RWPE2 (cell line): ENCODE measurements at regions not wholly inside any gene's neighbourhood (a gene's known extent, or its start where the extent isn't known, plus 50 kb on each side); places are given as distances from the start of the nearest gene placed in this dataset.
A peak's percentile ranks its signal among the peaks of the same experiment; 100 is the strongest.

ENCODE experiments used
- ATAC-seq: fragments of 200-7000 bp; cut with Tn5 transposase; 3 replicates; pipeline ENCODE4 v1.9.1; 2021; ENCODE audit warnings: low read depth
- DNase-seq: peaks from one replicate; pipeline ENCODE4 v3.0.0-alpha.2; 2020; ENCODE audit warnings: low spot score
- H3K27ac ChIP-seq: fragments of 450-650 bp; 2 replicates; pipeline ENCODE4 v1.5.1; 2017; ENCODE audit warnings: mild to moderate bottlenecking; ENCODE audit not compliant: poor library complexity, severe bottlenecking
- H3K27me3 ChIP-seq: fragments of 250-450 bp; sonication (Bioruptor Pico); 2 replicates; pipeline ENCODE4 v1.5.1; 2021; ENCODE audit warnings: mild to moderate bottlenecking, moderate library complexity; ENCODE audit not compliant: insufficient read depth, poor library complexity, severe bottlenecking
- H3K36me3 ChIP-seq: fragments of 250-450 bp; sonication (Bioruptor Pico); 2 replicates; pipeline ENCODE4 v1.5.1; 2020; ENCODE audit warnings: low read depth, mild to moderate bottlenecking, moderate library complexity
- H3K4me1 ChIP-seq: fragments of 250-450 bp; sonication (Bioruptor Pico); 2 replicates; pipeline ENCODE4 v1.5.1; 2021; ENCODE audit warnings: mild to moderate bottlenecking, moderate library complexity; ENCODE audit not compliant: insufficient read depth, poor library complexity, severe bottlenecking
- H3K4me3 ChIP-seq: fragments of 250-450 bp; sonication (Bioruptor Pico); 2 replicates; pipeline ENCODE4 v1.5.1; 2021; ENCODE audit warnings: mild to moderate bottlenecking, moderate library complexity; ENCODE audit not compliant: severe bottlenecking
- H3K9me3 ChIP-seq: fragments of 250-450 bp; sonication (Bioruptor Pico); 2 replicates; pipeline ENCODE4 v1.5.1; 2021; ENCODE audit warnings: mild to moderate bottlenecking, moderate library complexity; ENCODE audit not compliant: severe bottlenecking
- TF ChIP-seq, protein P1 (sequence below): fragments of 450-650 bp; IDR thresholded peaks from one replicate; pipeline ENCODE4 v1.5.1; 2017; ENCODE audit warnings: mild to moderate bottlenecking, moderate library complexity; ENCODE audit not compliant: poor library complexity, severe bottlenecking

DNA sequence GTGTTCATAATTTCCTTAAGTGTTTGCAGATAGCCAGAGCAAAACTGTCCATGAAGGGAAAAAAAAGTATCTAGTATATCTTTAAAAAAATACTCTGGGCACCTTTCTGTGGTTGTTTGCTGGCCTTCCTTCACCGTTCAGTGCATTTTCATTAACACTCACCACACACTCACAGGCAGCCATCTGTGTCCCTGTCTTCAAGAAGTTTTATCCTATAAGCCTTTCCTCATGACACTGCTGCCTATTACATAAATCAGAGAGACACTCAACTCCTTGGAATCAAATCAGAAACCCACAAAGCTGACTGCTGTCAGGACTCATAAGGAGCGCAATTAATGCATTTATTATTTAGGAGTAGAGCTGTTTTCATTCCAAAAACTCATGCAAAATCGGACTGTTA is 1720.2 kb downstream of the PCDH7 start:
- Histone ChIP-seq H3K36me3 (no peaks in the 10 kb centered on the region; the same call in 1 of the 2 replicates), H3K27me3 (no peaks in the 10 kb centered on the region), H3K4me1 (no peaks in the 10 kb centered on the region), H3K4me3 (no peak overlapping the region), H3K9me3 (no peaks in the 10 kb centered on the region), H3K27ac (no peak overlapping the region)
- TF ChIP-seq, protein P1, sequence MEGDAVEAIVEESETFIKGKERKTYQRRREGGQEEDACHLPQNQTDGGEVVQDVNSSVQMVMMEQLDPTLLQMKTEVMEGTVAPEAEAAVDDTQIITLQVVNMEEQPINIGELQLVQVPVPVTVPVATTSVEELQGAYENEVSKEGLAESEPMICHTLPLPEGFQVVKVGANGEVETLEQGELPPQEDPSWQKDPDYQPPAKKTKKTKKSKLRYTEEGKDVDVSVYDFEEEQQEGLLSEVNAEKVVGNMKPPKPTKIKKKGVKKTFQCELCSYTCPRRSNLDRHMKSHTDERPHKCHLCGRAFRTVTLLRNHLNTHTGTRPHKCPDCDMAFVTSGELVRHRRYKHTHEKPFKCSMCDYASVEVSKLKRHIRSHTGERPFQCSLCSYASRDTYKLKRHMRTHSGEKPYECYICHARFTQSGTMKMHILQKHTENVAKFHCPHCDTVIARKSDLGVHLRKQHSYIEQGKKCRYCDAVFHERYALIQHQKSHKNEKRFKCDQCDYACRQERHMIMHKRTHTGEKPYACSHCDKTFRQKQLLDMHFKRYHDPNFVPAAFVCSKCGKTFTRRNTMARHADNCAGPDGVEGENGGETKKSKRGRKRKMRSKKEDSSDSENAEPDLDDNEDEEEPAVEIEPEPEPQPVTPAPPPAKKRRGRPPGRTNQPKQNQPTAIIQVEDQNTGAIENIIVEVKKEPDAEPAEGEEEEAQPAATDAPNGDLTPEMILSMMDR: no peak
- ATAC-seq (no peak), DNase-seq (no peak)

DNA sequence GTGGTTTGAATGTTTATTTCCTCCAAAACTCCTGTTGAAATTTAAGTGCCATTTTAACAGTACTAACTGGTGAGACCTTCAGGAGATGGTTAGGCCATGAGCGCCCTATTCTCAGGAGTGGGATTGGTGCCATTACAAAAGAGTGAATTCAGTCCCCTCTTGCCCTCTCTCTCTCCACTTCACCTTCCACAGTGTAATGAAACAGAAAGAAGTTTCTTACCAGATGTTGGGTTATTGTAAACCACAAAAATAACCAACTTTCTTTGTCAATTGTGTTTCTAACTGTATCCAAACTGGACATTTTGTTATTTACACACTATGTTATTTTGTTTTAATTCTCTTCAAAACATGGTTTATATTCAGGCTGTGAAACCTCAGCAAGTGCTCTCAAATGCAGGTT is 1734.3 kb downstream of the PCDH7 start:
- Histone ChIP-seq H3K27ac (no peak overlapping the region), H3K27me3 (no peaks in the 10 kb centered on the region), H3K4me1 (no peaks in the 10 kb centered on the region), H3K36me3 (no peaks in the 10 kb centered on the region), H3K4me3 (no peak overlapping the region), H3K9me3 (no peaks in the 10 kb centered on the region)
- TF ChIP-seq, protein P1: no peak
- ATAC-seq (no peak), DNase-seq (no peak)

DNA sequence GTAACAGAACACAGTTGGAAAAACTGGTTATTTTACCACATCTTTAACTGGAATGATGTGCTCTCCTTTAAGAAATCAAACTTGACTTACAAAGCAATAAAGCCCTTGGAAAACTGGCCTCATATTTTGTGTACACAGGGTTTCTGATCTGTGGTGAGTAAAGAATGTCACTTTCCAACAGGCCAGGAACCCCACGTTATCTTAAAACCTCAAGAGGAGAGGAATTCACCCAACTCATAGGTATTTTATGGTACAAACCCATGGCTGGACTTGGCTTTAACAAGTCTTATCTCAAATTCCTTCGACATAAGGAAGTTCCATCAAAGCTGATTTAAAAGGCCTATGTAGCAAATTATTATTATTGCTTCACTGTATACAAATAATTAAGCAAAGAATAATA is 1735.1 kb downstream of the PCDH7 start:
- no peaks in the 10 kb centered on the region for H3K27me3 ChIP-seq
- no peak for ATAC-seq
- TF ChIP-seq, protein P1: no peak

DNA sequence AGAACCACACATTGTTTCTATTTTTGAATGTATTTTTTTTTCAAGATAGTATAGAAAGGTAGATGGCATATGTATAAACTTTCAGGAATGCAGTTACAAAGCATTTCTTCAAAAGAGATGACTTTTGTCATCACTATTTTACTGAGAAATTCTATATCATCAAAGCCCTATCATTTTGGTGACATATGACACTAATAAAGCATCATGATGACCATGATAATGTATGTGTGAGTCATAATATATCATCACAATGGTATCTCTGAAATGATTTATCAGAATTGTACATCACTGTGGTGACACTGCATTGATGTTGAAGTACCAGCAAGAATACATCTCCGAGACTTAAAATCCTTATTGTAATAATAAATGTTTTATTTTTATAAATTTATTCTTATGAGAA is 1740.8 kb downstream of the PCDH7 start:
- Histone ChIP-seq H3K9me3 (no peaks in the 10 kb centered on the region), H3K4me3 (no peak overlapping the region), H3K27ac (no peak overlapping the region), H3K27me3 (no peaks in the 10 kb centered on the region), H3K4me1 (no peaks in the 10 kb centered on the region), H3K36me3 (no peaks in the 10 kb centered on the region)
- no peak for ATAC-seq
- DNase-seq: no peak
- TF ChIP-seq, protein P1: no peak

More for the DNA sequence above, 1735.1 kb downstream of the PCDH7 start:
- DNase-seq: no peak
- Histone ChIP-seq H3K27ac (no peak overlapping the region), H3K36me3 (no peaks in the 10 kb centered on the region), H3K4me3 (no peak overlapping the region), H3K4me1 (no peaks in the 10 kb centered on the region), H3K9me3 (no peaks in the 10 kb centered on the region)

DNA sequence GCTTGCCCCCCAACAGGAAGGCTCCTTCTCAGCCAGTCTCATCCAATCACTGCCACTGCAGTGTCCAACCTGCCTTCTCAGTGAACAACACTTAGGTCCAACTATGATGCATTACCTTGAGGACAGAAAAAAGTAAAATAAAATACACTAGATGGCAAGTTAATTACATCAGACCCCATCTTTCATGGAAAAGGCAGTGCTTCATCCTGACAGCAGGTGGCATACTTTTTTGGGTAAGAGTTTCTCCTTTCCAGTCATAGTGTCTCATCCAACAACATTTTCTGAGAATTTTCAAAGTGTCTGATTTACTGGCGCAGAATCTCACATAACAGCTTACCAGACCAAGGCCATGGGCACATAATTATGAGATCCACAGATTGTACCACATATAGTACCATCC is 1742.8 kb downstream of the PCDH7 start:
- Histone ChIP-seq H3K27ac (no peak overlapping the region), H3K27me3 (no peaks in the 10 kb centered on the region), H3K9me3 (no peaks in the 10 kb centered on the region), H3K4me3 (no peak overlapping the region), H3K4me1 (no peaks in the 10 kb centered on the region), H3K36me3 (no peaks in the 10 kb centered on the region)
- DNase-seq (no peak), ATAC-seq (no peak)
- TF ChIP-seq, protein P1: peak; percentile 71
